Activated CD8-positive, alpha-beta memory T cell treated with anti-CD3 and anti-CD28 coated beads for 1 hour (primary cell): ENCODE measurements at regions not wholly inside any gene's neighbourhood (a gene's known extent, or its start where the extent isn't known, plus 50 kb on each side); places are given as distances from the start of the nearest gene placed in this dataset.
"Not testable (repeated sequence)": the region's sequence is repeated elsewhere in the genome, so short reads cannot be mapped to it uniquely, and the experiment has no call there.

ENCODE experiments used
- DNase-seq, 2 donors: peaks; one replicate each; pipeline ENCODE4 v3.0.0-alpha.2; 2020; ENCODE audit warnings: low read depth in 1 of 2; ENCODE audit errors: extremely low read depth in 1 of 2

DNA sequence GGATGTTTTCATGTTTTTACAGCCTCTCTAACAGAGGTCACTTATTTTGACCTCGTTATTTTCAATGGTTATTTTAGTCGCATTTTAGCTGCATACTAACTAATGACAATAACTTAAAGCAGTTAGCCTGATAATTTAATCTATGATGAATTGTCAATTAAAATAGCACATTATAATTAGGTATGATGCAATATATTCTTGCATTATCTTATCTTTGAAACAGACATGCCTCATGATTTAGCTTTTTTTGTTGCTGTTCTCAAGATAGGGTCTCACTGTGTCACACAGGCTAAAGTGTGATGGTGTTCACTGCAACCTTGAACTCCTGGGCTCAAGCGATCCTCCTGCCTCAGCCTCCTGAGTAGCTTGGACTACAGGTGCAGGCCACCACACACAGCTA lies 126.4 kb downstream of the KBTBD2 start:
- DNase-seq: no peak

DNA sequence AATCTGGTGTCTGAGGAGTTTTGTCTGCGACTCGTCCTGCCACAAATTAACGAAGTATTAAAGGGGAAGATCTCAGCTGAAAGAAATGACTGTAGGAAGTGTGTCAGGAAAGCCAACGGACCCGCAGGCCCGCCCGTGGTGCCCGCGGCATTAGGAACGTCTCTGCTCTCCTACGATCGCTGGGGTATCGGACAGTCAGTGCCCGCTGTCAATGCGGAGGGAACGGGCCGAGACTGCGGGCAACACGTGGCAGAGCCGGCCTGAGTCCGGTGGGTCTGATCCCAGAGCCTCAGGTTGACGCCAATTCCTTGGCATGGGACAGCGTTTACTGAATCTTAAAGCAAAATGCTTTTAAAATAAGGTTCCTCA lies 128.7 kb downstream of the KBTBD2 start:
- DNase-seq: no peak

DNA sequence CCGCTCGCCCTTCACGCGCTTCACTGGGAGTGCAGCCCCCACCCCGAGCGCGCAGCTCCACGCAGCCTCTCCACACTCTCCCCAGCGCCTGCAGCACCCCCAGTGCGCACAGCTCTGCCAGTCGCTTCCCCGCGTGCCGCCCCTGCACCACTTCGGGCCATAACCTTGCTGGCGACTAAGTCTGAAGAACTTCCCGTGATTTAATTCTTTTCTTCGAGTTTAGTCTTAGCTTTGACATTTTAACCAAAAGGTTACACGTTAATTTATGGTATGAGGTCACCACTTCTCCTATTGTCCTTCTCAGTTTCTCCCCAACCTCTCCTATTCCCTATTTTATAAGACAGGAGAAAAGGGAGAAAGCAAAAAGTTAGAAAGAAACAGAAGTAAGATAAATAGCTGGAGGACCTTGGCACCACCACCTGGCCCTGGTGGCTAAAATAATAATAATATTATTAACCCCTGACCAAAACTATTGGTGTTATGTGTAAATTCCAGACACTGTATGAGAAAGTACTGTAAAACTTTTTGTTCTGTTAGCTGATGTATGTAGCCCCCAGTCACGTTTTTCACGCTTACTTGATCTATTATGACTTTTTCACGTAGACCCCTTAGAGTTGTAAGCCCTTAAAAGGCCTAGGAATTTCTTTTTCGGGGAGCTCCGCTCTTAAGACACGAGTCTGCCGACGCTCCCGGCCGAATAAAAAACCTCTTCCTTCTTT lies 129.2 kb downstream of the KBTBD2 start:
- not testable (repeated sequence) for DNase-seq

DNA sequence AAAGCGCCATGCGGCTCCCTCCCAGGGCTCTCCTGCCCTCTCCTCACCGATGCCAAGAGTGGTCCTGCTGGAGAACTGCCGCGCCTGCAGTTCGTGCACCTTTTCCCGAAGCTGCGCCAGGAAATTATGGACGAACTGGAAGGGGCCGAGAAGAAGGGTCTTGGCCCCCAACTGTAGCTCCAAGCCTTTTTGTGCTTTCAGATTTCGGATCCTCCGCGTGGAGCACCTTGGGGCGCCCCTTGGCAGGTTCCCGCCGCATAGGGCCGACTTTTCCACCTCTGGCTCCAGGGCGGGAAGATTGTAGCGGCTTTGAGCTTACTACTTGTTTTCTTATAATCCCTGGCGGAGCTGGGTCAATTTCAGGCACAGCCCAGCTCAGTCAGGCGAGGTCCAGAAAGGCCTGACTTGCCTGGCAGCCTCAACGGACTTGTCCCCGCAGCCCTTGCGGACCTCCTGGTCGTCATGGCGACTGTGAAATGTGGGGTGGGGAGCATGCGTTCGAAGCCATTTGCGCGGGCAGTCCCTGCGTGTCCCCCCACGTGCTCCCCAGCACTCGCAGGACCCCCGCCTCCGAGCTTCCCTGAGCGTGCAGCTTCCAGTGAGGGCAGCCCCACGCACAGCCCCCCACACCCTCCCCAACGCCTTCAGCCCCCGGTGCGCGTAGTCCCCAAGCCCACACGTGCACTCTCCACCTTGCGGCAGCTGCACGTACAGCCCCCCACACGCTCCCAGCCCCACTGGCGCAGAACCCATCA lies 129.9 kb downstream of the KBTBD2 start:
- no peak for DNase-seq

DNA sequence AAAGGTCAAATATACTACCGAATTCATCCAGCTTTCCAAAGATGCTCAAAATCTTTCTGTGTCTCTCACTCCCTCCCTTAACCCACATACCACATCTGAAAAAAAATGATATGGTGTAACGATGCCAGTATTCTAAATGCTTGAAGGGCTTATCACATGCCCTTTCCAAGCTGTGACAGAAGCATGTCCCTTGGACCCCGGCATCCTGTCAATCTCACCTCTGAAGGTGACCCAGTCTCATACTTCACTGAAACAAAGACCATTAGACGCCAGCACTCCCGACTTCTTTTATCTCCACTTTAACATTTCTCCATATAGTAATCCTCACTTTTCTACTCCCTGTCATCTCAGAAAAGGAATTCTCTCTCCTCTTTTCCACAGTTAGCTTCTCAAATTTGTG lies 130.8 kb downstream of the KBTBD2 start:
- not testable (repeated sequence) for DNase-seq

DNA sequence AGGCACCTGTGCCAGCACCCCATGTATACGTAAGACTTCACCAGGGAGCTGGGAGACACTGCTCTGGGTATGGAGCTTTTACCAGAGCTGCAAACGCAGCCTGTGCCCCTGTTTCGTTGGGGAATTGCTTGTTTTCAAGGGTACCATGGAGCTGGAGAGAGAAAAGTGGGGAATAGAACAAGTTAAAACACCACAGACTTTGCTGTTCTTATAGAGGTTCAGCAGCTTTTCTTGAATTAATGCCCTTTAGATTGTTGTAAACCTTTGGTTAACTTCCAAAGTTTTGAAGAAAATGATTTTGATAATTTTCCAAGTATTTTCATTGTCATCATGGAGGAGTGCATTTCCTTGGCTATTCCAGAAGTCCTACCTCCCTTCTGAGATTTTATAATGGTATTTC lies 131.7 kb downstream of the KBTBD2 start:
- DNase-seq: not testable (repeated sequence)

DNA sequence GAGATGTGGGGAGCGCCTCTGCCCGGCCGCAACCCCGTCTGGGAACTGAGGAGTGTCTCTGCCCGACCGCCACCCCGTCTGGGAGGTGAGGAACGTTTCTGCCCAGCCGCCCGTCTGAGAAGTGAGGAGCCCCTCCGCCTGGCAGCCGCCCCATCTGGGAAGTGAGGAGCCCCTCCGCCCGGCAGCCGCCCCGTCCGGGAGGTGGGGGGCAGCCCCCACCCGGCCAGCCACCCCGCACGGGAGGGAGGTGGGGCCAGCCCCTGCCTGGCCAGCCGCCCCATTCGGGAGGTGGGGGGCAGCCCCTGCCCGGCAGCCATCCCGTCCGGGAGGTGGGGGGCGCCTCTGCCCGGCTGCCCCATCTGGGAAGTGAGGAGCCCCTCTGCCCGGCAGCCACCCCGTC lies 137.7 kb downstream of the KBTBD2 start:
- not testable (repeated sequence) for DNase-seq

DNA sequence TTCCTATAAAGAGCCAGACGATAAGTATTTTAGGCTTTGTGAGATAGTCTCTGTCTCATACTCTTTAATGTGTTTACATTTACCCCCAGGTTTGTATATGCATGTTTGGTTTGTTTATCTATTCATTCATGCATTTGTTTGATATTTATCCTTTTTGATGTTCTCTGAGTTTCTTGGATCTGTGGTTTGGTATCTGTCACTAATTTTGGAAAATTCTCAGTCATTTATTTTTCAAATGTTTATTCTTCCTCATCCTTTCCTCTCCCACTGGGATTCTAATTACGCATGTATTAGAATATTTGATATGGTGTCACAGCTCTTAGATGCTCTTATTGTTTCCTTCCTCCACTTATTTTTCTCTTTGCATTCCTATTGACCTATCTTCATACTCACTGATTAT lies 143.2 kb downstream of the KBTBD2 start:
- DNase-seq: not testable (repeated sequence)

DNA sequence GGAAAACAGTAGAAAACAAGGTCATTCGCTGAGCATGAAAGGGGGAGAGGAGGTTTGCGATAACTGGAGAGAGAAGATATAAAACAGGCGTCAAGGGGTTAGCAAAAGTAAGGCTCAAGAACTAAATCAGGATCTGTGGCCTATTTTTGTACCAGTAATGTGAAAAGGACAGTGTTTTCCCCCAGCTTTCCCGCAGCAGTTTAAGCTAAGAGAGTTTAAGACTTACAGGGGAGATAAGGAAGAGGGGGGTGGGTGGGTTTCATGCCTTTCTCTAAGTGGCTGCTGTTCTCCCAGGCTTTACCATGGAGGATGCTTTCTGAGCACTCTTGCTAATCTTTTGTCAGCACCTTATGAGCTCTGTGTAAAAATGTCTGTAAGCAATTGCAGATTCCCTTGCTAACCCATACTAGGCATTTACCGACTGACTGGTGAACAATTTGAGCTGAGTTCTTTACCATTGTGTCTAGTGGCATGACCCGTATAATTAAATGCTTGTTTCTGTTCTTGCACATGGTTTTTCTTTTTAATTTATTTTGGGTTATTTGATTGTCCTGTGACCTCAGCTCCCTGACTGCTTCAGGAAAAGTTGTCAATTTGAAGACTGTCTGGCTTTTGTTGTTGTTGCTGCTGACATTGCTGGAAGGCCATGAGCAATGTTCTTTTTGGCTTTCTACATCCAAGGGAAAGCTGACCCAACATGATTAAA lies 144.0 kb downstream of the KBTBD2 start:
- DNase-seq: not testable (repeated sequence)

DNA sequence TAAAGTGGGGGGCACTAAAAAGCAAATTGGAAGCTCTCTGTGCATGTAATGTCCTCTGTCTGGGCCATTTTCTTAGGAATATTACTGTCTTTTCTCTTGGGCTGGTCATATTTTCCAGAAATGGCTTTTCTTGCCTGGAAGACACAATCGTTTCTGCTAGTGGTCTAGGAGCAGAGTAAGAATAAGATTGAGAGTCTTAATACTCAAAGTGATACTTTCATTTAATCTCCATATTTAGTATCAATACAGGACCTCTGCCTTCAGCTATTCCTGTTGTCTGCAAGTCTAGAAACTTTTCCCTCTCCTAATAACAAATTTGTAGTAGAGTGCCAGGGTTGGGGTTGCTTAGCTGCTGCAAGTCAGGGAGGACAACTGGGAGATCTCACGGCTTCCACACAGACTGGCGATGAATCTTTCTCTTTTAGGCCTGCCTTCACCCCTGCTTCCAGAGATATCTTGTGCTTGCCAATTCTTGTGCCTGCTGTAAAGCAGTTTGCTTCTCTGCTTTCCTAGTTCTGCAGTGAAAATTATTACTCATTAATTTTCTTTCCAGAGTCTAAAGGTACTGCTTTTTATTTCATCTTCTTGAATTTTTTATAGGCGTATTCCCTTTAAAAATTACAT lies 149.6 kb downstream of the KBTBD2 start:
- DNase-seq: not testable (repeated sequence)

DNA sequence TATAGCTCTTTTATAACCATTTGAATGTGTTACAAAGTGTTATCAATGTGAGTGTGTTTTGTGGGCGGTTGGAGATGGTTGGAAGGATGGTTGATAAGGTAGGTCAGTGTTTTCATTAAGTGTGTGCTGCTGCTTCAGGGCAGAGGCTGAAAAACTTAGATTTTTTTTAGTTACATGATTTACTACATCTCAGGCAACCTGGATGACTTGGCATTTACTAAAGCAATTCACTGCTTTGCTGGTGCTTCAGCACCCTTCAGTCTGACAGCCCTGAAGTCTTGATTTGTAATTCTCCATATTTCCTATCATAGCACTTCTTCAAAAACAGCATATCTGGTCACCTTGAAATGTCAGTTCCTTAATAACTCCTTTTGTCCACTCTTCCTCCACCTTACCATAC lies 151.8 kb downstream of the KBTBD2 start:
- DNase-seq: not testable (repeated sequence)

DNA sequence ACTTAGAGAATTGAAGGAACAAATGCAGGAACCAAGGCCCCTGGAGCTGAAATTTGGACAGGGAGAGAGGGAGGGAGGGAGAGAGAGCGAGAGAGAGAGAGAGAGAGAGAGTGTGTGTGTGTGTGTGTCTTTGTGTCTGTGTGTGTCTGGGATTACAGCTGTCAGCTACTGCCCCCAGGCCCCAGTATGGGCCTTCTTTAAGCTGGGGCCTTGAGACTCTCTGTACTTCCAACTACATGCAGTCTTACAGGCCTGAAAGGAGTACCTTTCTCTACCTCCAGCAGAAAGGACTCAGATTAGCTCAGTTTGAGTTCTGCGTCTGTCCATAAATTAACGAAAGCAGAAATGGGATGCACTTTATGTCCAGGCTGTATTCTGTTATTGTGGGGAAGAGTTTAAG lies 153.2 kb downstream of the KBTBD2 start:
- not testable (repeated sequence) for DNase-seq

DNA sequence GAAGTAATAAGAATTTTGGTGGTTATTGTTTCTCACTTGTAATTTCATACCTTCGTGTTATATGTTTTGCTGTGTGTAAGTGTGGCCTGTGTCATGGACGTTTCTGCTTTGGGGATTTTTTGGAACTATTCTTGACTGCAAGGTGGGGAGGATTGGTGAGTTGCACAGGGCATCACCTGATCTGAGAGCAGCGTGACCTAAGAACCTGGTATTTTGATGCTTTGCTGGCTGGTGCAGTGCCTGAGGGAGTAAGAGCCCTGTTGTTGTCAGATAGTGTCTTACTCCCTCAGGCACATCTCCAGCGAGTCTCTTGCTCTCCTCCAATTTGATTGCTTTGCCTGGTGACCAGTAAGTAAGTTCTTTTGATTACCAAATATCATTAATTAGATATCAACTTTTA lies 158.8 kb downstream of the KBTBD2 start:
- not testable (repeated sequence) for DNase-seq

DNA sequence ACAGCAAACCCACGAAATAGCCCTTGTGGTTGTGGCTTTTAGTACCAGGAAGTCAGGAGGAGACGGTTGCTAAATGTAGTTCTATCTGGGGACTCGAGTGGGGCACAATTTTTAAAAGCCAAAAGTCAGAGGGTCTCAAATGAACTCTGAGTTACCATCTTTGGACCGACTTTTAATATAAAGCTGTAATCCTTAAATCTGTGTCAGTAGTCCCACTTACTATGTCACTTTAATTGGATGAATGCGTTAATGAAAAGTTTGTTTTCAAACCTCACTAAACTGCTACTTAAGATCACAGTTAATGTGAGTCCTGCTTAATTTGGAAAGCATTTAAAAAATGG lies 162.3 kb downstream of the KBTBD2 start:
- DNase-seq: not testable (repeated sequence)

DNA sequence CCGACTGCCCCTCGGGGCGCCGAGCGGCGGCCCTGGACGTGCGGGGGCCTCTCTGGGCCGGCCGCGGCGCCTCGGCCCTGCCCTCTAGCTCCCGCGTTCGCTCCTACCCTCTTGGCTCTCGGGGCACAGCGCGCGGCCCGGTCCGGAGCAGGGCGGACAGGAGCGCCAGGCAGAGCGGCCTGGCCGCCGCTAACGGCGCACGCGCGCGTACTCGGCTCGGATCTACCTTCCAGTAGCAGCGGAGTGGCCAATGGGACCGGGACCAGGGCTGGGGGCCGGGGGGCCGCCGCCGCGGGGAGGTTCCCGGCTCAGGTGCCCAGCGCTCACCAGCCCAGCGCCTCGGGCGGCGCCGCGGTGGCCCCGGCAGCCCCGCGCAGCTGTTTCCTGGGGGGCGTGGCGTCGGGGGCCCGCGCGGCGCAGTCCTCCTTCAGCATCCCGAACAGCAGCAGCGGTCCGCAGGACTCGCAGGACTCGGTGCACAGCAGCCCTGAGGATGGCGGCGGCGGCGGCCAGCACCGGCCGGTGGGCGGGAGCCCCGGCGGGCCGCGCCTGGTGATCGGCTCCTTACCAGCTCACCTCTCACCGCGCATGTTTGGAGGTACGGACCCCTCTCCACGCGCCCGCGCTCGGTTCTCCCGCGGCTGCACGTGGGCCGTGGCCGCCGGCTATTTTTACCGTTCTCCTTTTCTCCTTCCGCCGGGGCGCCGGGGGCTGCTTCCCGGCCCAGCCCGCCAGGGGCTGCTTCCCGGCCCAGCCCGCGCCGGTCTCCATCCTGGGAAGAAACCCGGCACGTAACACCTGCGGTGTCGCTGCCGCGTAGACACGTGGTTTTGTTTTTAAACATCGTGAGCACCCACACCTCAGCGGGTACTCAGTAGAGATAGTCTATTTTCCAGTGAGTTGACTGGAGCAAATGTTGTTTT lies 162.9 kb downstream of the KBTBD2 start:
- DNase-seq: peak in 1 of 2 donors; percentile 17

DNA sequence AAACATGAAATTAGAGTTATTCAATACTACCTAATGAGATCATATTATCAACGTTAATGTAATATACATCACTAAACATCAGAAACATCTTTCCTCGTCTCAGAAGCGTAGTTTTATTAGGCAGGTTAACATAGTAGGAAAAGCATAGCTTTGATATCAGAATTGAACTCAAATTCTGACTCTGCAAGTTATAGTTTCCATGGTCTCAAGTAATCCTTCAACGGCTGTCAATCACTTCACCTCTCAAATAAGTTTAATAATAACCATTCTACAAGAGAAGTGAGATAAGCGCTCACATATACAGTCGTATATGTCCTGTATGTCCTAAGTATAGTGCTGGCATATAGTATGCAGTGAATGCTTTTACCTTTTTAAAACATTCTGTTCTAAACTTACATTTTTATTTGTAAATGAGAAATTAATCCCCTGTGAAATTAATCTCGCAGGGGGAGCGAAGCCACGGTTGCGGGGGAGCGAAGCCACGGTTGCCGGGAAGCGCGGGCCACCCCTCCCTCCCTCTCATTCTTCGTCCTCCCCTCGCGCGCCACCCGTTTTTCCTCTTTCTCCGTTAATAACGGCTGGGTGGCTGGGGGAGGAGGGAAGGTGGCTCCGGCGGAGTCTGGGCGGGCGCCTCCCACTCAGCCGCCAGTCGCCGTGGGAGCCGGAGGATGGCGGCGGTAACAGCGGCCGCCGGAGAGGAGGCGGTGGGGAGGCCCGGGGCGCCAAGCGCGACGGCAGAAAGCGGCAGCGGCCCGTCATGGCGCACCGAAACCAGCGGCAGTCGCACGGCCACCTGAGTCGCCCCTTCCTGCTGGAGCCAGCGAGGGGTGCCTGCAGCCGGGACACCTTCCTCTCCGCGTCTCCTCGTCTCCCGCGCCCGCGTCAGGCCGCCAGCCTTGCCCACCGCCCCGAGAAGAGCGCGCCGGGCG lies 163.8 kb downstream of the KBTBD2 start:
- peak in 1 of 2 donors; percentile 17 for DNase-seq

DNA sequence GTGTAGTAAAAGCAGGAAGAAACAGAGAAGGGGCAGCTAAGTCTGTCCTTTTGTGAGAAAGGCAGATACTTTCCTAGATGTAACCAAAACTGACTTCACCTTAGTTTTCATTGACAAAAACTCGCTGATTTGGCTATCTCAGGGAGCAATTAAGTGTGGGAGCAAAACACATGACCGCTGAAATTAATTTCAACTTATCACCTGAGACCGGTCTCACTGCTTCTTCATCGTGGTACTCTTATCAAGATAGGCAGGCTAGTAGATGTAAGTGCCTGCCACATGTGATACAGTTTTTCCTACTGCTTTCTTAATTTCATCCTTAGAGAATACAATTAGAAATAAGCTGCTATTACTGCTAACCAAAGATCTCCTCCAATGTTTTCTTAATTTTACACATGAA lies 168.7 kb downstream of the KBTBD2 start:
- not testable (repeated sequence) for DNase-seq

DNA sequence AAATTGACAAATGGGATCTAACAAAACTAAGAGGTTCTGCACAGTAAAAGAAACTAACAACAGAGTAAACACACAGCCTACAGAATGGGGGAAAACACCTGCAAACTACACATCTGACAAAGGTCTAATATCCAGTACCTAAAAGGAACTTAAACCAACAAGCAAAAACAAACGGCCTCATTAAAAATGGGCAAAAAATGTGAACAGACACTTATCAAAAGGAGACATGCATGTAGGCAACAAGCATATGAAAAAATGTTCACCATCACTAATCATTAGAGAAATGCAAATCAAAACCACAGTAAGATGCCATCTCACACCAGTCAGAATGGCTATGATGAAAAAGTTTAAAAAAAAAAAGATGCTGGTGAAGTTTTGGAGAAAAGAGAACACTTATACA lies 197.4 kb downstream of the KBTBD2 start:
- DNase-seq: no peak
